ENCODE measurements at regions not wholly inside any gene's neighbourhood (a gene's known extent, or its start where the extent isn't known, plus 50 kb on each side); places are given as distances from the start of the nearest gene placed in this dataset.

GRCh38 chr16:73384506-73385089 is 336.7 kb upstream of the ZFHX3 start:
- no CpG with 5 or more reads among the region's 5 CpGs for WGBS (ENCODE audit: extremely low coverage, insufficient coverage, insufficient read length)

GRCh38 chr16:73383988-73384365 is 336.0 kb upstream of the ZFHX3 start:
- Histone ChIP-seq H3K14ac (ENCODE audit: low read length) (no peak overlapping the region), H3K36me3 (ENCODE audit: control insufficient read depth in 1 of 2, insufficient read depth in 2 of 2, low read length in 2 of 2) (no peaks in the 10 kb centered on the region), H3K4me2 (ENCODE audit: low read length) (no peak overlapping the region), H2AFZ (ENCODE audit: insufficient read depth, low read length, poor library complexity) (no peak overlapping the region), H4K8ac (ENCODE audit: low read depth, low read length) (no peak overlapping the region), H3K4ac (ENCODE audit: low read depth, low read length) (no peak overlapping the region), H3K9ac (ENCODE audit: low read length) (no peak overlapping the region), H3K4me3 (ENCODE audit: low read depth, low read length) (no peak overlapping the region), H4K91ac (ENCODE audit: low read depth, low read length) (no peak overlapping the region), H3K9me3 (ENCODE audit: insufficient read depth, low read depth, low read length) (peaks cover 2% of the 10 kb centered on the region), H3K27me3 (ENCODE audit: insufficient read depth, low read length) (no peaks in the 10 kb centered on the region), H3K4me1 (ENCODE audit: control insufficient read depth in 1 of 2, insufficient read depth in 2 of 2, low read length in 2 of 2) (no peaks in the 10 kb centered on the region), H2BK120ac (ENCODE audit: insufficient read depth, low read length, poor library complexity) (no peak overlapping the region), H3K79me2 (ENCODE audit: control insufficient read depth, insufficient read depth, low read length, poor library complexity) (no peaks in the 10 kb centered on the region), H3K79me1 (ENCODE audit: low read length) (no peaks in the 10 kb centered on the region), H3K18ac (ENCODE audit: low read length) (no peak overlapping the region), H2BK12ac (ENCODE audit: low read length) (no peak overlapping the region), H3K23ac (ENCODE audit: low read length) (no peak overlapping the region), H2BK5ac (ENCODE audit: low read depth, low read length, poor library complexity) (no peak overlapping the region), H4K12ac (ENCODE audit: low read depth, low read length) (no peak overlapping the region), H2AK5ac (ENCODE audit: low read length) (no peak overlapping the region), H3K27ac (ENCODE audit: low read depth, low read length) (no peak overlapping the region)
- WGBS (ENCODE audit: extremely low coverage, insufficient coverage, insufficient read length) = no CpG with 5 or more reads among the region's 3 CpGs
- no peak for DNase-seq

More at GRCh38 chr16:73384506-73385089, 336.7 kb upstream of the ZFHX3 start:
- Histone ChIP-seq H3K27ac (ENCODE audit: low read depth, low read length) (no peak overlapping the region), H3K14ac (ENCODE audit: low read length) (no peak overlapping the region), H3K79me2 (ENCODE audit: control insufficient read depth, insufficient read depth, low read length, poor library complexity) (no peaks in the 10 kb centered on the region), H3K4me1 (ENCODE audit: control insufficient read depth in 1 of 2, insufficient read depth in 2 of 2, low read length in 2 of 2) (no peaks in the 10 kb centered on the region), H4K12ac (ENCODE audit: low read depth, low read length) (no peak overlapping the region), H4K8ac (ENCODE audit: low read depth, low read length) (no peak overlapping the region), H2AFZ (ENCODE audit: insufficient read depth, low read length, poor library complexity) (no peak overlapping the region), H3K36me3 (ENCODE audit: control insufficient read depth in 1 of 2, insufficient read depth in 2 of 2, low read length in 2 of 2) (no peaks in the 10 kb centered on the region), H3K4me2 (ENCODE audit: low read length) (no peak overlapping the region), H2AK5ac (ENCODE audit: low read length) (no peak overlapping the region), H2BK120ac (ENCODE audit: insufficient read depth, low read length, poor library complexity) (no peak overlapping the region), H3K27me3 (ENCODE audit: insufficient read depth, low read length) (no peaks in the 10 kb centered on the region), H3K9me3 (ENCODE audit: insufficient read depth, low read depth, low read length) (peaks cover 2% of the 10 kb centered on the region), H4K91ac (ENCODE audit: low read depth, low read length) (no peak overlapping the region), H3K18ac (ENCODE audit: low read length) (no peak overlapping the region), H2BK12ac (ENCODE audit: low read length) (no peak overlapping the region), H3K9ac (ENCODE audit: low read length) (no peak overlapping the region), H3K4ac (ENCODE audit: low read depth, low read length) (no peak overlapping the region), H3K4me3 (ENCODE audit: low read depth, low read length) (no peak overlapping the region), H2BK5ac (ENCODE audit: low read depth, low read length, poor library complexity) (no peak overlapping the region), H3K79me1 (ENCODE audit: low read length) (no peaks in the 10 kb centered on the region), H3K23ac (ENCODE audit: low read length) (no peak overlapping the region)
- DNase-seq = peak; percentile 69 to 89

- H2BK12ac ChIP-seq (ENCODE audit: low read length) = no peak overlapping the region
- H3K36me3 ChIP-seq (ENCODE audit: control insufficient read depth in 1 of 2, insufficient read depth in 2 of 2, low read length in 2 of 2) = no peaks in the 10 kb centered on the region
- no peak overlapping the region for H3K14ac ChIP-seq (ENCODE audit: low read length)
- H3K79me1 ChIP-seq (ENCODE audit: low read length) = no peaks in the 10 kb centered on the region
- no peaks in the 10 kb centered on the region for H3K79me2 ChIP-seq (ENCODE audit: control insufficient read depth, insufficient read depth, low read length, poor library complexity)
- no peak overlapping the region for H3K4me2 ChIP-seq (ENCODE audit: low read length)
- WGBS (ENCODE audit: extremely low coverage, insufficient coverage, insufficient read length) = no CpG with 5 or more reads among the region's 21 CpGs
- peaks cover 2% of the 10 kb centered on the region for H3K9me3 ChIP-seq (ENCODE audit: insufficient read depth, low read depth, low read length)
- DNase-seq = peak; percentile 12 to 47
- H3K4ac ChIP-seq (ENCODE audit: low read depth, low read length) = no peak overlapping the region
- no peak overlapping the region for H2BK5ac ChIP-seq (ENCODE audit: low read depth, low read length, poor library complexity)
- no peak overlapping the region for H3K18ac ChIP-seq (ENCODE audit: low read length)
- no peak overlapping the region for H3K4me3 ChIP-seq (ENCODE audit: low read depth, low read length)
- H4K91ac ChIP-seq (ENCODE audit: low read depth, low read length) = no peak overlapping the region
- no peak overlapping the region for H2AFZ ChIP-seq (ENCODE audit: insufficient read depth, low read length, poor library complexity)
- no peak overlapping the region for H3K23ac ChIP-seq (ENCODE audit: low read length)
- H3K4me1 ChIP-seq (ENCODE audit: control insufficient read depth in 1 of 2, insufficient read depth in 2 of 2, low read length in 2 of 2) = no peaks in the 10 kb centered on the region
- no peaks in the 10 kb centered on the region for H3K27me3 ChIP-seq (ENCODE audit: insufficient read depth, low read length)
- no peak overlapping the region for H4K12ac ChIP-seq (ENCODE audit: low read depth, low read length)
- H3K9ac ChIP-seq (ENCODE audit: low read length) = no peak overlapping the region
- H3K27ac ChIP-seq (ENCODE audit: low read depth, low read length) = no peak overlapping the region
- H2AK5ac ChIP-seq (ENCODE audit: low read length) = no peak overlapping the region
- H4K8ac ChIP-seq (ENCODE audit: low read depth, low read length) = no peak overlapping the region
- no peak overlapping the region for H2BK120ac ChIP-seq (ENCODE audit: insufficient read depth, low read length, poor library complexity)
Measured at GRCh38 chr16:73383195-73383987, 335.5 kb upstream of the ZFHX3 start.

- H2AFZ ChIP-seq (ENCODE audit: insufficient read depth, low read length, poor library complexity) = no peak overlapping the region
- DNase-seq = no peak
Measured at GRCh38 chr16:73378471-73378870, 330.5 kb upstream of the ZFHX3 start.

More at GRCh38 chr16:73378471-73378870, 330.5 kb upstream of the ZFHX3 start:
- Histone ChIP-seq H2BK5ac (ENCODE audit: low read depth, low read length, poor library complexity) (no peak overlapping the region), H3K4me3 (ENCODE audit: low read depth, low read length) (no peak overlapping the region), H3K9ac (ENCODE audit: low read length) (no peak overlapping the region), H3K4ac (ENCODE audit: low read depth, low read length) (no peak overlapping the region), H3K23ac (ENCODE audit: low read length) (no peak overlapping the region), H3K79me1 (ENCODE audit: low read length) (no peaks in the 10 kb centered on the region), H2BK12ac (ENCODE audit: low read length) (no peak overlapping the region), H3K36me3 (ENCODE audit: control insufficient read depth in 1 of 2, insufficient read depth in 2 of 2, low read length in 2 of 2) (no peaks in the 10 kb centered on the region), H3K18ac (ENCODE audit: low read length) (no peak overlapping the region), H3K4me2 (ENCODE audit: low read length) (no peak overlapping the region), H3K27ac (ENCODE audit: low read depth, low read length) (no peak overlapping the region), H4K8ac (ENCODE audit: low read depth, low read length) (no peak overlapping the region), H2BK120ac (ENCODE audit: insufficient read depth, low read length, poor library complexity) (no peak overlapping the region), H3K9me3 (ENCODE audit: insufficient read depth, low read depth, low read length) (no peaks in the 10 kb centered on the region), H3K14ac (ENCODE audit: low read length) (no peak overlapping the region), H4K12ac (ENCODE audit: low read depth, low read length) (no peak overlapping the region), H2AK5ac (ENCODE audit: low read length) (no peak overlapping the region), H4K91ac (ENCODE audit: low read depth, low read length) (no peak overlapping the region), H3K79me2 (ENCODE audit: control insufficient read depth, insufficient read depth, low read length, poor library complexity) (no peaks in the 10 kb centered on the region), H3K27me3 (ENCODE audit: insufficient read depth, low read length) (no peaks in the 10 kb centered on the region), H3K4me1 (ENCODE audit: control insufficient read depth in 1 of 2, insufficient read depth in 2 of 2, low read length in 2 of 2) (no peaks in the 10 kb centered on the region)
- WGBS (ENCODE audit: extremely low coverage, insufficient coverage, insufficient read length) = no CpG with 5 or more reads among the region's 4 CpGs
